Mesendoderm (in vitro differentiated cells): ENCODE measurements at regions not wholly inside any gene's neighbourhood (a gene's known extent, or its start where the extent isn't known, plus 50 kb on each side); places are given as distances from the start of the nearest gene placed in this dataset.

Source experiments
- DNase-seq: peaks from one replicate; pipeline ENCODE4 v3.0.0; 2013
- H2AK5ac ChIP-seq: 2 replicates; pipeline ENCODE4 v1.6.1; 2013; ENCODE audit warnings: low read length, inconsistent platforms
- H2BK120ac ChIP-seq: 2 replicates; pipeline ENCODE4 v1.6.1; 2013; ENCODE audit warnings: low read depth, mild to moderate bottlenecking, low read length, moderate library complexity, mixed read lengths
- H2BK15ac ChIP-seq: replicated peaks from 2 replicates; pipeline ENCODE4 v1.6.1; 2013; ENCODE audit warnings: low read depth, mild to moderate bottlenecking, moderate library complexity
- H2BK5ac ChIP-seq: 2 replicates; pipeline ENCODE4 v1.6.1; 2013; ENCODE audit warnings: low read length, inconsistent platforms
- H3K18ac ChIP-seq: 2 replicates; pipeline ENCODE4 v1.6.1; 2013; ENCODE audit warnings: mild to moderate bottlenecking, low read length, mixed read lengths
- H3K23ac ChIP-seq: one replicate; pipeline ENCODE4 v1.6.1; 2013; ENCODE audit warnings: low read length
- H3K27ac ChIP-seq: 2 replicates; pipeline ENCODE4 v1.5.1; 2013; ENCODE audit warnings: low read depth, mild to moderate bottlenecking, inconsistent platforms, low read length, moderate library complexity
- H3K27me3 ChIP-seq: 2 replicates; pipeline ENCODE4 v1.6.1; 2013; ENCODE audit warnings: low read length, control low read depth, mild to moderate bottlenecking, inconsistent platforms; ENCODE audit not compliant: insufficient read depth, poor library complexity
- H3K36me3 ChIP-seq: 2 replicates; pipeline ENCODE4 v1.6.1; 2013; ENCODE audit warnings: low read length, inconsistent platforms; ENCODE audit not compliant: control insufficient read depth, insufficient read depth
- H3K4ac ChIP-seq: one replicate; pipeline ENCODE4 v1.6.1; 2013; ENCODE audit warnings: low read depth, mild to moderate bottlenecking, low read length, moderate library complexity
- H3K4me1 ChIP-seq: 2 replicates; pipeline ENCODE4 v1.6.1; 2013; ENCODE audit warnings: low read depth, low read length, inconsistent platforms; ENCODE audit not compliant: control insufficient read depth
- H3K4me2 ChIP-seq: 2 replicates; pipeline ENCODE4 v1.6.1; 2013; ENCODE audit warnings: low read length
- H3K4me3 ChIP-seq: 2 replicates; pipeline ENCODE4 v1.5.1; 2013; ENCODE audit warnings: mild to moderate bottlenecking, low read length
- H3K56ac ChIP-seq: one replicate; pipeline ENCODE4 v1.6.1; 2013; ENCODE audit warnings: low read length
- H3K79me1 ChIP-seq: 2 replicates; pipeline ENCODE4 v1.6.1; 2013; ENCODE audit warnings: low read length, inconsistent platforms
- H3K79me2 ChIP-seq: 2 replicates; pipeline ENCODE4 v1.6.1; 2013; ENCODE audit warnings: mild to moderate bottlenecking, low read length; ENCODE audit not compliant: control insufficient read depth, insufficient read depth
- H3K9ac ChIP-seq: 2 replicates; pipeline ENCODE4 v1.6.1; 2013; ENCODE audit warnings: low read length, inconsistent platforms
- H4K5ac ChIP-seq: one replicate; pipeline ENCODE4 v1.6.1; 2013; ENCODE audit warnings: low read length
- H4K8ac ChIP-seq: one replicate; pipeline ENCODE4 v1.6.1; 2013; ENCODE audit warnings: low read depth, mild to moderate bottlenecking, control low read depth, low read length, moderate library complexity
- WGBS: extraction: QIAGEN DNeasy Blood & Tissue Kit; methylation state at CpG from one replicate; pipeline ENCODE4 v1.1.7; 2013; ENCODE audit warnings: low lambda C conversion rate, missing lambda C conversion rate; ENCODE audit not compliant: insufficient coverage; ENCODE audit errors: extremely low coverage; 5-methylcytosine and 5-hydroxymethylcytosine counted together

DNA sequence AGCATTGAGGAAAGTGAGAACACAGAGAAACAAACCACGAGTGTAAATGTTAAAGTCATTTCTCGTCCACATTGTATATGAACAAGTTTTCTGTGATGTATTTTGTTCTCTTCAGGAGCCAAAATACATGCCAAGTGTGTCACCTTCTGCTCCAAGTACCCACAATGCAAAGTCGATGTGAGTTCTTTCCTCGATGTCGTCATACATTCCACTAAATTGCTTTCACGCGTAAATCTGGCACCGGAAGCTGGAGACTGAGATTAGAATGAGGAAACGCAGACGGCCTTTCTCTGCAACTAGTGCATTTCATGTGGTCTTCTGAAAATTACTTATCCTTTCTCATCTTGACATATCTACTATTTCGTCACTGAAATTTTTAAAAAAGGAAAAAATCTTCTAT, 118.5 kb upstream of the SALL3 start:
- no peak overlapping the region for H4K5ac ChIP-seq
- no peak for DNase-seq
- no CpG with 5 or more reads among the region's 11 CpGs for WGBS

GRCh38 chr18:78861706-78862105, 117.9 kb upstream of the SALL3 start:
- no peak overlapping the region for H2AK5ac ChIP-seq
- H3K4me1 ChIP-seq: no peaks in the 10 kb centered on the region
- no peak overlapping the region for H3K27ac ChIP-seq
- H3K9ac ChIP-seq: no peak overlapping the region
- no peak overlapping the region for H4K8ac ChIP-seq
- H3K18ac ChIP-seq: no peak overlapping the region
- DNase-seq: no peak
- H3K79me2 ChIP-seq: no peaks in the 10 kb centered on the region
- H3K36me3 ChIP-seq: no peaks in the 10 kb centered on the region
- H3K4me2 ChIP-seq: no peak overlapping the region
- no peak overlapping the region for H3K4ac ChIP-seq
- H3K56ac ChIP-seq: no peak overlapping the region
- H3K79me1 ChIP-seq: no peaks in the 10 kb centered on the region
- no peak overlapping the region for H4K5ac ChIP-seq
- H2BK120ac ChIP-seq: no peak overlapping the region
- WGBS: no CpG with 5 or more reads among the region's 7 CpGs
- H3K27me3 ChIP-seq: no peaks in the 10 kb centered on the region
- no peak overlapping the region for H3K4me3 ChIP-seq
- H2BK15ac ChIP-seq: no peak overlapping the region
- no peak overlapping the region for H2BK5ac ChIP-seq
- H3K23ac ChIP-seq: no peak overlapping the region

More for the DNA sequence above, 118.5 kb upstream of the SALL3 start:
- no peak overlapping the region for H3K4me3 ChIP-seq
- no peaks in the 10 kb centered on the region for H3K79me1 ChIP-seq
- no peak overlapping the region for H3K56ac ChIP-seq
- no peak overlapping the region for H4K8ac ChIP-seq
- H3K27me3 ChIP-seq: no peaks in the 10 kb centered on the region
- no peak overlapping the region for H2BK15ac ChIP-seq
- H3K4me1 ChIP-seq: no peaks in the 10 kb centered on the region
- no peaks in the 10 kb centered on the region for H3K79me2 ChIP-seq
- H2BK5ac ChIP-seq: no peak overlapping the region
- no peak overlapping the region for H3K23ac ChIP-seq
- H2BK120ac ChIP-seq: no peak overlapping the region
- H2AK5ac ChIP-seq: no peak overlapping the region
- no peak overlapping the region for H3K4me2 ChIP-seq
- no peaks in the 10 kb centered on the region for H3K36me3 ChIP-seq
- H3K18ac ChIP-seq: no peak overlapping the region
- H3K9ac ChIP-seq: no peak overlapping the region
- no peak overlapping the region for H3K27ac ChIP-seq
- H3K4ac ChIP-seq: no peak overlapping the region

GRCh38 chr18:78862395-78862794, 117.2 kb upstream of the SALL3 start:
- H3K36me3 ChIP-seq: no peaks in the 10 kb centered on the region
- no peaks in the 10 kb centered on the region for H3K79me2 ChIP-seq
- no peak overlapping the region for H3K4me3 ChIP-seq
- H2AK5ac ChIP-seq: no peak overlapping the region
- H2BK5ac ChIP-seq: no peak overlapping the region
- no peak overlapping the region for H2BK15ac ChIP-seq
- H4K5ac ChIP-seq: no peak overlapping the region
- no peak overlapping the region for H3K4me2 ChIP-seq
- no peak overlapping the region for H3K23ac ChIP-seq
- no peak overlapping the region for H2BK120ac ChIP-seq
- H4K8ac ChIP-seq: no peak overlapping the region
- no CpG with 5 or more reads among the region's 9 CpGs for WGBS
- H3K4me1 ChIP-seq: no peaks in the 10 kb centered on the region
- no peaks in the 10 kb centered on the region for H3K79me1 ChIP-seq
- no peak overlapping the region for H3K56ac ChIP-seq
- no peaks in the 10 kb centered on the region for H3K27me3 ChIP-seq
- no peak for DNase-seq
- H3K9ac ChIP-seq: no peak overlapping the region
- no peak overlapping the region for H3K4ac ChIP-seq
- no peak overlapping the region for H3K27ac ChIP-seq
- no peak overlapping the region for H3K18ac ChIP-seq

DNA sequence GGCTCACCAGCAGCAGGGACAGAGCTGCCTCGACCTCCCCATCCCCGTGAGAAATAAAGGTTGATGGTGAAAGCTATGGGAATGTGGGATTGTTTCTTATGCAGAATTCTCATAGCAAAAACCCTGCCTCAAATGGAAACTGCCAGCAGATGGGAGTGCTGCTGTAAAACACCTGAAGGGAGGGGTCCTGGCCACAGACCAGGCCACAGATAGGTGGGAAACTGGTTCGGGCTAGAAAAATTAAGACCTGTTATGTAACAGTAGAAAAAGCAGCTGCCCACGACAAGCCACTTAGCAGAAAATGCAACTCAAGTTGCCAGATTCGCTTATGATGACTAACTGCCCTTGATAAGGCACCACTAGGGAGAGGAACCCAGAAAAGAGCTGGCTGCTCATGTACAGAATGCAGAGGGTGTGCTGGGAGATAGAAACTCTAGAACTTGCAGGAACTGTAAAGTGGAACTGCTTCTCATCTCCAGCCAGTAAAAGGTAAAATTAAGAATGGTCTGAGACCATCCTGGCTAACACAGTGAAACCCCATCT, 114.5 kb upstream of the SALL3 start:
- H2BK120ac ChIP-seq: no peak overlapping the region
- no peak for DNase-seq
- H3K23ac ChIP-seq: no peak overlapping the region
- H3K56ac ChIP-seq: no peak overlapping the region
- no peak overlapping the region for H2BK5ac ChIP-seq
- no peaks in the 10 kb centered on the region for H3K79me2 ChIP-seq
- H3K4me1 ChIP-seq: no peaks in the 10 kb centered on the region
- no peak overlapping the region for H3K4me2 ChIP-seq
- H3K9ac ChIP-seq: no peak overlapping the region
- H4K5ac ChIP-seq: no peak overlapping the region
- no peaks in the 10 kb centered on the region for H3K27me3 ChIP-seq
- H3K36me3 ChIP-seq: no peaks in the 10 kb centered on the region
- H3K4me3 ChIP-seq: no peak overlapping the region
- no CpG with 5 or more reads among the region's 5 CpGs for WGBS
- H2BK15ac ChIP-seq: no peak overlapping the region
- no peak overlapping the region for H4K8ac ChIP-seq
- H2AK5ac ChIP-seq: no peak overlapping the region
- H3K4ac ChIP-seq: no peak overlapping the region
- no peaks in the 10 kb centered on the region for H3K79me1 ChIP-seq
- H3K27ac ChIP-seq: no peak overlapping the region
- H3K18ac ChIP-seq: no peak overlapping the region

DNA sequence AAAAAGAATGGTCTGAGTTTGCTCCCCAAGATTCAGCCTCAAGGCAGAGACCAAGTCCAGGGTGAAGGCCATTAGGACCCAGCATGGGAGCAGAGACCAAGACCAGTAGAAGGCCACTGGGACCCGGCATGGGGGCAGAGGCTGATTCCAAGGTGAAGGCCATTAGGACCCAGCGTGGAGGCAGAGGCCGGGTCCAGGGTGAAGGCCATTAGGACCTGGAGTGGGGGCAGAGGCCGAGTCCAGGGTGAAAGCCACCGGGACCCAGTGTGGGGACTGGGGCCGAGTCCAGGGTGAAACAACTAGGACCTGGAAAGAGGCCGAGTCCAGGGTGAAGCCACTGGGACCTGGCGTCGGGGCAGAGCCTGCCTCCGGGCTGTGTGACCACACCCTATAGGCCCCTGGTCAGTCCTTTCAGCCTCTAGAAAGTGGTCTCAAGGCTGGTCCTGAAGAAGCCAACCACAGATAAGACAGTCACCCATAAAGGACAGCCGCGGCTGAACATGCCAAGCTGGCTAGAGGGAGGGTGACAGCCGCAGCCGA, 113.8 kb upstream of the SALL3 start:
- H3K79me1 ChIP-seq: no peaks in the 10 kb centered on the region
- H2BK120ac ChIP-seq: no peak overlapping the region
- H3K9ac ChIP-seq: no peak overlapping the region
- H2BK15ac ChIP-seq: no peak overlapping the region
- no peaks in the 10 kb centered on the region for H3K79me2 ChIP-seq
- H3K23ac ChIP-seq: no peak overlapping the region
- H3K4ac ChIP-seq: no peak overlapping the region
- no peaks in the 10 kb centered on the region for H3K27me3 ChIP-seq
- WGBS: no CpG with 5 or more reads among the region's 14 CpGs
- no peaks in the 10 kb centered on the region for H3K4me1 ChIP-seq
- H3K18ac ChIP-seq: no peak overlapping the region
- H2BK5ac ChIP-seq: no peak overlapping the region
- no peaks in the 10 kb centered on the region for H3K36me3 ChIP-seq
- no peak overlapping the region for H4K5ac ChIP-seq
- H4K8ac ChIP-seq: no peak overlapping the region
- no peak overlapping the region for H3K4me2 ChIP-seq
- H3K27ac ChIP-seq: no peak overlapping the region
- DNase-seq: no peak
- H3K4me3 ChIP-seq: no peak overlapping the region
- H2AK5ac ChIP-seq: no peak overlapping the region
- no peak overlapping the region for H3K56ac ChIP-seq

DNA sequence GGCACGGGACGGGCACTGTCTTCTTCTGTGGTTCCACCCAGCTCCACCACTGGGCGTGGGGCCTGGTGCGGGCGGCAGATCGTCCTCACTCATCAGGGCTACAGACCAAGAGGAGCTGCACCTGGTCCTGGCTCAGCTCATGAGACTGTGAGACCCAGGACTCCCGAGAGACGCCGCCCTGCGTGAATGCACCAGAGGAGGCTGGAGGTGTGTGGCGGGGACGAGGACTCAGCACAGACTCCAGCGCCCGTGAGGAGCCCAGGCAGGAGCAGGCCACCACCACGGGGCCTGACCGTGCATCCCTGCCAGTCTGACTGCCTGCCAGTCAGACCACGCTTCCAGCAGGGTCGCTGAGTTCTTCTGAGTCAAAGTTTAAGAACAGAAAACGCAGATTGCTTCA, 112.5 kb upstream of the SALL3 start:
- H3K9ac ChIP-seq: no peak overlapping the region
- no peaks in the 10 kb centered on the region for H3K36me3 ChIP-seq
- H3K79me1 ChIP-seq: no peaks in the 10 kb centered on the region
- H2AK5ac ChIP-seq: no peak overlapping the region
- no peak overlapping the region for H4K8ac ChIP-seq
- H3K4ac ChIP-seq: no peak overlapping the region
- H3K27ac ChIP-seq: no peak overlapping the region
- H3K4me3 ChIP-seq: no peak overlapping the region
- H3K23ac ChIP-seq: no peak overlapping the region
- H3K4me2 ChIP-seq: no peak overlapping the region
- H3K27me3 ChIP-seq: no peaks in the 10 kb centered on the region
- no peak overlapping the region for H3K18ac ChIP-seq
- no peak overlapping the region for H2BK15ac ChIP-seq
- H3K4me1 ChIP-seq: no peaks in the 10 kb centered on the region
- H2BK5ac ChIP-seq: no peak overlapping the region
- no peak overlapping the region for H4K5ac ChIP-seq
- H3K56ac ChIP-seq: no peak overlapping the region
- H2BK120ac ChIP-seq: no peak overlapping the region
- no peak for DNase-seq
- no CpG with 5 or more reads among the region's 19 CpGs for WGBS
- H3K79me2 ChIP-seq: no peaks in the 10 kb centered on the region
